ENCODE measurements at regions not wholly inside any gene's neighbourhood (a gene's known extent, or its start where the extent isn't known, plus 50 kb on each side); places are given as distances from the start of the nearest gene placed in this dataset.
"Not testable (repeated sequence)": the region's sequence is repeated elsewhere in the genome, so short reads cannot be mapped to it uniquely, and the experiment has no call there.

DNA sequence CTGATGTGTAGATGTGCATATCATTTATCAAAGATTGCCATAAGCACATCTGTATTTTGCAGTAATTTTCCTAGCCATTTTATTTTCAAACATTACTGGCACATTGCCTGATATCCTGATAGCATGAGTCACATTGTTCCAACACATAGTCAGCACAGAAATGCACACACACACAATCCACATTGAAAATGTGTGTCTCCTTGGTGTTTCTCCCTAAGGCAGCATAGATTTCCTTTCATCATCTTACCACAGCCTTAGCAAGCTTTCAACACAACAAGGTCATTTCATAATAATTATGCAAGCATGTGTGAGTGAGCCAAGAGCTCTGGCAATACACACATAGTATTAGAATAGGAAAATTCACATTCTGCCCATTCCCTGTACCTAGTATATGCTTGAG is 245.4 kb upstream of the MEIS1 start:
- Mint-ChIP-seq H3K36me3 (ENCODE audit: low read depth) (no peaks in the 10 kb centered on the region), H3K4me3 (no peak overlapping the region), H3K9me3 (ENCODE audit: insufficient read depth) (no peaks in the 10 kb centered on the region), H3K27ac (no peak overlapping the region), H3K27me3 (ENCODE audit: low read depth) (no peaks in the 10 kb centered on the region), H3K4me1 (ENCODE audit: low read depth) (no peaks in the 10 kb centered on the region)
- no peak for ATAC-seq
- ChIA-PET CTCF (no interaction called here), POLR2A (no interaction called here)
- DNase-seq: no peak

- Mint-ChIP-seq H3K27me3 (ENCODE audit: low read depth) (no peaks in the 10 kb centered on the region), H3K36me3 (ENCODE audit: low read depth) (no peaks in the 10 kb centered on the region), H3K4me3 (no peak overlapping the region), H3K9me3 (ENCODE audit: insufficient read depth) (no peaks in the 10 kb centered on the region), H3K4me1 (ENCODE audit: low read depth) (no peaks in the 10 kb centered on the region), H3K27ac (no peak overlapping the region)
- DNase-seq (no peak), ATAC-seq (no peak)
- ChIA-PET CTCF (no interaction called here), POLR2A (no interaction called here)
Observed at GRCh38 chr2:66186537-66186936, 248.4 kb upstream of the MEIS1 start.

- CTCF ChIA-PET: no interaction called here
- Mint-ChIP-seq H3K27ac (no peak overlapping the region), H3K9me3 (ENCODE audit: insufficient read depth) (no peaks in the 10 kb centered on the region), H3K36me3 (ENCODE audit: low read depth) (no peaks in the 10 kb centered on the region), H3K27me3 (ENCODE audit: low read depth) (no peaks in the 10 kb centered on the region), H3K4me1 (ENCODE audit: low read depth) (no peaks in the 10 kb centered on the region), H3K4me3 (no peak overlapping the region)
- ATAC-seq (no peak), DNase-seq (no peak)
- POLR2A ChIA-PET: no interaction called here
Observed at GRCh38 chr2:66185497-66186054, 249.3 kb upstream of the MEIS1 start.

DNA sequence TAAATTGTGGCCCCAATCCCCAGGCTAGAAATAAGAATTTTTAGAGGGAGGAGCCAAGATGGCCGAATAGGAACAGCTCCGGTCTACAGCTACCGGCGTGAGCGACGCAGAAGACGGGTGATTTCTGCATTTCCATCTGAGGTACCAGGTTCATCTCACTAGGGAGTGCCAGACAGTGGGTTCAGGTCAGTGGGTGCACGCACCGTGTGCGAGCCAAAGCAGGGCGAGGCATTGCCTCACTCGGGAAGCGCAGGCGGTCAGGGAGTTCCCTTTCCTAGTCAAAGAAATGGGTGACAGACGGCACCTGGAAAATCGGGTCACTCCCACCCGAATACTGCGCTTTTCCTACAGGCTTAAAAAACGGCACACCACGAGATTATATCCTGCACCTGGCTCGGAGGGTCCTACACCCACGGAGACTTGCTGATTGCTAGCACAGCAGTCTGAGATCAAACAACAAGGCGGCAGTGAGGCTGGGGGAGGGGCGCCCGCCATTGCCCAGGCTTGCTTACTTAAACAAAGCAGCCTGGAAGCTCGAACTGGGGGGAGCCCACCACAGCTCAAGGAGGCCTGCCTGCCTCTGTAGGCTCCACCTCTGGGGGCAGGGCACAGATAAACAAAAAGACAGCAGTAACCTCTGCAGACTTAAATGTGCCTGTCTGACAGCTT is 257.7 kb upstream of the MEIS1 start:
- H3K27me3 Mint-ChIP-seq (ENCODE audit: low read depth); POLR2A ChIA-PET; H3K36me3 Mint-ChIP-seq (ENCODE audit: low read depth); H3K27ac Mint-ChIP-seq; ATAC-seq; H3K4me3 Mint-ChIP-seq; H3K4me1 Mint-ChIP-seq (ENCODE audit: low read depth); CTCF ChIA-PET; DNase-seq; H3K9me3 Mint-ChIP-seq (ENCODE audit: insufficient read depth): not testable (repeated sequence)

DNA sequence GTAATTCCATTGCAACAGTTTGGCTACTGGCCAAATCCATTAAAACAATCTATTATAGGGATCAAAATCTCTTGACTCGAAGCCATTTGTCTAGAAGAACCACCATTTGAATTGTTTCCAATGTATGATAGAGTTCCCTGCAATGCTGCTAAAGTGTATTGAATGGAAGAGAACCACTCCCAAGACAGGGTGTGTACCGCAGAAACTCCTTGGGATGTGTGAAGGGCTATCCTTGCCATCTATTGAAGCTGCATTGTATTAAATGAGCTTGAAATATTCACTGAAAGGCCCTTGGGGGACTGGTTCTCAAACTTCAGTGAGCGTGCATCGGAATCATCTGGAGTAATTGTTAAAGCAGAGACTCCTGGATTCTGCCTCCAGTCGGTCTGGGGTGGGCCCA is 260.4 kb upstream of the MEIS1 start:
- no peak overlapping the region for H3K4me3 Mint-ChIP-seq
- H3K27ac Mint-ChIP-seq: no peak overlapping the region
- ATAC-seq (no peak), DNase-seq (no peak)
- CTCF ChIA-PET: no interaction called here
- no peaks in the 10 kb centered on the region for H3K36me3 Mint-ChIP-seq (ENCODE audit: low read depth)
- POLR2A ChIA-PET: no interaction called here
- H3K9me3 Mint-ChIP-seq (ENCODE audit: insufficient read depth): peaks cover 11% of the 10 kb centered on the region
- H3K4me1 Mint-ChIP-seq (ENCODE audit: low read depth): no peaks in the 10 kb centered on the region
- H3K27me3 Mint-ChIP-seq (ENCODE audit: low read depth): no peaks in the 10 kb centered on the region

DNA sequence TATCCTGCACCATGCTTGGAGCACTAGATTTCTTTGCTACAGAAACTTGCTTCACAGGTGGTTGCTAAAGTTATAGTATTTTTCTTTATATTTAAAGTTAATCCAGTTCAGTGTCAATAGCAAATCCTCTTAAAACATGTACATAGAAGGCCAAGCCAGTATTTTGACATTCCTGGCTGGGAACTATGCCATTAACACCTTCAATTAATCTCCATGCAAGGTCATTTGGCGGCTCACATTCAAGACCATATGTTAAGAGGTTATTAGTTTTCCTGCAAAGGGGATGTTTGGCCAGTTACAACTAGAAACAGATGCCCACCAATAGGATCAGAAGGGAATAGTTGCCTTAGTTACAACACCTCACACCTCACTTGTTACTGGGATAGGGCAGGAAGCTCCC is 261.3 kb upstream of the MEIS1 start:
- no peak overlapping the region for H3K27ac Mint-ChIP-seq
- ChIA-PET POLR2A (no interaction called here), CTCF (no interaction called here)
- ATAC-seq (no peak), DNase-seq (no peak)
- H3K27me3 Mint-ChIP-seq (ENCODE audit: low read depth): no peaks in the 10 kb centered on the region
- H3K4me3 Mint-ChIP-seq: no peak overlapping the region
- no peaks in the 10 kb centered on the region for H3K36me3 Mint-ChIP-seq (ENCODE audit: low read depth)
- H3K9me3 Mint-ChIP-seq (ENCODE audit: insufficient read depth): peaks cover 11% of the 10 kb centered on the region
- no peaks in the 10 kb centered on the region for H3K4me1 Mint-ChIP-seq (ENCODE audit: low read depth)

- POLR2A ChIA-PET: no interaction called here
- CTCF ChIA-PET: no interaction called here
- DNase-seq: no peak
- Mint-ChIP-seq H3K27ac (no peak overlapping the region), H3K9me3 (ENCODE audit: insufficient read depth) (peaks cover 11% of the 10 kb centered on the region), H3K36me3 (ENCODE audit: low read depth) (no peaks in the 10 kb centered on the region), H3K27me3 (ENCODE audit: low read depth) (no peaks in the 10 kb centered on the region), H3K4me1 (ENCODE audit: low read depth) (no peaks in the 10 kb centered on the region), H3K4me3 (no peak overlapping the region)
- ATAC-seq: no peak
Observed at GRCh38 chr2:66171530-66171929, 263.4 kb upstream of the MEIS1 start.

- POLR2A ChIA-PET: no interaction called here
- CTCF ChIA-PET: no interaction called here
- ATAC-seq (no peak), DNase-seq (no peak)
- no peaks in the 10 kb centered on the region for H3K27me3 Mint-ChIP-seq (ENCODE audit: low read depth)
- no peak overlapping the region for H3K4me3 Mint-ChIP-seq
- H3K27ac Mint-ChIP-seq: no peak overlapping the region
- H3K9me3 Mint-ChIP-seq (ENCODE audit: insufficient read depth): peaks cover 11% of the 10 kb centered on the region
- H3K4me1 Mint-ChIP-seq (ENCODE audit: low read depth): no peaks in the 10 kb centered on the region
- no peaks in the 10 kb centered on the region for H3K36me3 Mint-ChIP-seq (ENCODE audit: low read depth)
Observed at GRCh38 chr2:66170744-66171330, 264.1 kb upstream of the MEIS1 start.

- ChIA-PET CTCF (no interaction called here), POLR2A (no interaction called here)
- Mint-ChIP-seq H3K27me3 (ENCODE audit: low read depth) (no peaks in the 10 kb centered on the region), H3K27ac (no peak overlapping the region), H3K4me1 (ENCODE audit: low read depth) (no peaks in the 10 kb centered on the region), H3K36me3 (ENCODE audit: low read depth) (no peaks in the 10 kb centered on the region), H3K4me3 (no peak overlapping the region), H3K9me3 (ENCODE audit: insufficient read depth) (peaks cover 3% of the 10 kb centered on the region)
- DNase-seq (no peak), ATAC-seq (no peak)
Observed at GRCh38 chr2:66169076-66169475, 265.8 kb upstream of the MEIS1 start.

- Mint-ChIP-seq H3K27me3 (ENCODE audit: low read depth) (no peaks in the 10 kb centered on the region), H3K36me3 (ENCODE audit: low read depth) (no peaks in the 10 kb centered on the region), H3K27ac (no peak overlapping the region), H3K4me1 (ENCODE audit: low read depth) (no peaks in the 10 kb centered on the region), H3K4me3 (no peak overlapping the region), H3K9me3 (ENCODE audit: insufficient read depth) (no peaks in the 10 kb centered on the region)
- ChIA-PET CTCF (no interaction called here), POLR2A (no interaction called here)
- no peak for DNase-seq
- no peak for ATAC-seq
Observed at GRCh38 chr2:66164470-66164869, 270.5 kb upstream of the MEIS1 start.

GRCh38 chr2:66156171-66156570 is 278.8 kb upstream of the MEIS1 start:
- POLR2A ChIA-PET: no interaction called here

GRCh38 chr2:66153941-66154340 is 281.0 kb upstream of the MEIS1 start:
- Mint-ChIP-seq H3K27ac (no peak overlapping the region), H3K4me1 (ENCODE audit: low read depth) (no peaks in the 10 kb centered on the region), H3K4me3 (no peak overlapping the region), H3K36me3 (ENCODE audit: low read depth) (no peaks in the 10 kb centered on the region), H3K27me3 (ENCODE audit: low read depth) (no peaks in the 10 kb centered on the region), H3K9me3 (ENCODE audit: insufficient read depth) (peaks cover 17% of the 10 kb centered on the region)
- DNase-seq (no peak), ATAC-seq (no peak)
- ChIA-PET CTCF (no interaction called here), POLR2A (no interaction called here)

More at GRCh38 chr2:66156171-66156570, 278.8 kb upstream of the MEIS1 start:
- ATAC-seq: no peak
- CTCF ChIA-PET: no interaction called here
- no peaks in the 10 kb centered on the region for H3K27me3 Mint-ChIP-seq (ENCODE audit: low read depth)
- no peak overlapping the region for H3K27ac Mint-ChIP-seq
- no peaks in the 10 kb centered on the region for H3K36me3 Mint-ChIP-seq (ENCODE audit: low read depth)
- DNase-seq: no peak
- H3K4me3 Mint-ChIP-seq: no peak overlapping the region
- H3K9me3 Mint-ChIP-seq (ENCODE audit: insufficient read depth): peaks cover 17% of the 10 kb centered on the region
- no peaks in the 10 kb centered on the region for H3K4me1 Mint-ChIP-seq (ENCODE audit: low read depth)

GRCh38 chr2:66145490-66145889 is 289.4 kb upstream of the MEIS1 start:
- POLR2A ChIA-PET: no interaction called here
- no peak for ATAC-seq
- CTCF ChIA-PET: no interaction called here

More at GRCh38 chr2:66145490-66145889, 289.4 kb upstream of the MEIS1 start:
- Mint-ChIP-seq H3K27me3 (ENCODE audit: low read depth) (no peaks in the 10 kb centered on the region), H3K9me3 (ENCODE audit: insufficient read depth) (no peaks in the 10 kb centered on the region), H3K4me1 (ENCODE audit: low read depth) (no peaks in the 10 kb centered on the region), H3K27ac (no peak overlapping the region), H3K4me3 (no peak overlapping the region), H3K36me3 (ENCODE audit: low read depth) (no peaks in the 10 kb centered on the region)
- DNase-seq: no peak
